ENCODE measurements at regions not wholly inside any gene's neighbourhood (a gene's known extent, or its start where the extent isn't known, plus 50 kb on each side); places are given as distances from the start of the nearest gene placed in this dataset.

GRCh38 chr6:94269256-94269655 lies 849.9 kb upstream of the EPHA7 start:
- Mint-ChIP-seq H3K27me3 (no peaks in the 10 kb centered on the region), H3K36me3 (no peaks in the 10 kb centered on the region), H3K4me3 (no peak overlapping the region), H3K4me1 (no peaks in the 10 kb centered on the region), H3K9me3 (ENCODE audit: low read depth) (peaks cover 9% of the 10 kb centered on the region), H3K27ac (no peak overlapping the region)
- ATAC-seq (no peak), DNase-seq (no peak)
- CTCF ChIA-PET: no interaction called here

GRCh38 chr6:94260765-94261164 lies 841.4 kb upstream of the EPHA7 start:
- H3K27ac Mint-ChIP-seq: no peak overlapping the region
- H3K9me3 Mint-ChIP-seq (ENCODE audit: low read depth): peaks cover 6% of the 10 kb centered on the region
- CTCF ChIA-PET: no interaction called here
- H3K4me1 Mint-ChIP-seq: no peaks in the 10 kb centered on the region
- no peaks in the 10 kb centered on the region for H3K27me3 Mint-ChIP-seq
- no peak overlapping the region for H3K4me3 Mint-ChIP-seq
- DNase-seq (no peak), ATAC-seq (no peak)
- H3K36me3 Mint-ChIP-seq: no peaks in the 10 kb centered on the region

- Mint-ChIP-seq H3K4me3 (no peak overlapping the region), H3K36me3 (no peaks in the 10 kb centered on the region)
Observed at GRCh38 chr6:94254689-94255088, 835.3 kb upstream of the EPHA7 start.

GRCh38 chr6:94251878-94252277 lies 832.5 kb upstream of the EPHA7 start:
- DNase-seq (no peak), ATAC-seq (no peak)
- H3K4me3 Mint-ChIP-seq: no peak overlapping the region
- no peaks in the 10 kb centered on the region for H3K27me3 Mint-ChIP-seq
- H3K36me3 Mint-ChIP-seq: no peaks in the 10 kb centered on the region
- CTCF ChIA-PET: no interaction called here
- H3K27ac Mint-ChIP-seq: no peak overlapping the region
- H3K9me3 Mint-ChIP-seq (ENCODE audit: low read depth): no peaks in the 10 kb centered on the region
- H3K4me1 Mint-ChIP-seq: no peaks in the 10 kb centered on the region

More at GRCh38 chr6:94254689-94255088, 835.3 kb upstream of the EPHA7 start:
- Mint-ChIP-seq H3K27me3 (no peaks in the 10 kb centered on the region), H3K4me1 (no peaks in the 10 kb centered on the region), H3K9me3 (ENCODE audit: low read depth) (no peaks in the 10 kb centered on the region), H3K27ac (no peak overlapping the region)
- DNase-seq (no peak), ATAC-seq (no peak)
- CTCF ChIA-PET: no interaction called here

- DNase-seq (no peak), ATAC-seq (no peak)
- Mint-ChIP-seq H3K27me3 (no peaks in the 10 kb centered on the region), H3K27ac (no peak overlapping the region), H3K4me3 (no peak overlapping the region), H3K36me3 (no peaks in the 10 kb centered on the region), H3K4me1 (no peaks in the 10 kb centered on the region), H3K9me3 (ENCODE audit: low read depth) (peaks cover 2% of the 10 kb centered on the region)
- CTCF ChIA-PET: no interaction called here
Observed at GRCh38 chr6:94245395-94245794, 826.0 kb upstream of the EPHA7 start.

GRCh38 chr6:94238868-94239267 lies 819.5 kb upstream of the EPHA7 start:
- Mint-ChIP-seq H3K4me1 (no peaks in the 10 kb centered on the region), H3K9me3 (ENCODE audit: low read depth) (peaks cover 2% of the 10 kb centered on the region), H3K4me3 (no peak overlapping the region), H3K27me3 (no peaks in the 10 kb centered on the region), H3K36me3 (no peaks in the 10 kb centered on the region), H3K27ac (no peak overlapping the region)
- no peak for DNase-seq
- no peak for ATAC-seq
- CTCF ChIA-PET: no interaction called here

GRCh38 chr6:94227741-94228140 lies 808.4 kb upstream of the EPHA7 start:
- Mint-ChIP-seq H3K4me1 (no peaks in the 10 kb centered on the region), H3K27ac (no peak overlapping the region), H3K27me3 (no peaks in the 10 kb centered on the region), H3K9me3 (ENCODE audit: low read depth) (no peaks in the 10 kb centered on the region), H3K4me3 (no peak overlapping the region), H3K36me3 (no peaks in the 10 kb centered on the region)
- CTCF ChIA-PET: no interaction called here
- ATAC-seq (no peak), DNase-seq (no peak)

- no peak for ATAC-seq
- CTCF ChIA-PET: no interaction called here
- Mint-ChIP-seq H3K27me3 (no peaks in the 10 kb centered on the region), H3K9me3 (ENCODE audit: low read depth) (no peaks in the 10 kb centered on the region), H3K4me1 (no peaks in the 10 kb centered on the region), H3K4me3 (no peak overlapping the region), H3K36me3 (no peaks in the 10 kb centered on the region), H3K27ac (no peak overlapping the region)
- DNase-seq: no peak
Observed at GRCh38 chr6:94217836-94218235, 798.5 kb upstream of the EPHA7 start.

- H3K4me3 Mint-ChIP-seq: no peak overlapping the region
- H3K4me1 Mint-ChIP-seq: no peaks in the 10 kb centered on the region
- CTCF ChIA-PET: no interaction called here
- no peaks in the 10 kb centered on the region for H3K27me3 Mint-ChIP-seq
- no peak for DNase-seq
- no peak overlapping the region for H3K27ac Mint-ChIP-seq
- ATAC-seq: no peak
- no peaks in the 10 kb centered on the region for H3K9me3 Mint-ChIP-seq (ENCODE audit: low read depth)
- H3K36me3 Mint-ChIP-seq: no peaks in the 10 kb centered on the region
Observed at GRCh38 chr6:94215552-94215951, 796.2 kb upstream of the EPHA7 start.

- ATAC-seq (no peak), DNase-seq (no peak)
- Mint-ChIP-seq H3K27ac (no peak overlapping the region), H3K4me1 (no peaks in the 10 kb centered on the region), H3K9me3 (ENCODE audit: low read depth) (no peaks in the 10 kb centered on the region), H3K4me3 (no peak overlapping the region), H3K27me3 (no peaks in the 10 kb centered on the region), H3K36me3 (no peaks in the 10 kb centered on the region)
- CTCF ChIA-PET: no interaction called here
Observed at GRCh38 chr6:94213226-94213625, 793.9 kb upstream of the EPHA7 start.

GRCh38 chr6:94196891-94197290 lies 777.5 kb upstream of the EPHA7 start:
- CTCF ChIA-PET: no interaction called here
- Mint-ChIP-seq H3K4me1 (no peaks in the 10 kb centered on the region), H3K36me3 (no peaks in the 10 kb centered on the region), H3K9me3 (ENCODE audit: low read depth) (peaks cover 4% of the 10 kb centered on the region), H3K27me3 (no peaks in the 10 kb centered on the region), H3K4me3 (no peak overlapping the region), H3K27ac (no peak overlapping the region)
- DNase-seq: no peak
- no peak for ATAC-seq

- CTCF ChIA-PET: no interaction called here
- DNase-seq: no peak
- Mint-ChIP-seq H3K4me1 (no peaks in the 10 kb centered on the region), H3K4me3 (no peak overlapping the region), H3K36me3 (no peaks in the 10 kb centered on the region), H3K27me3 (no peaks in the 10 kb centered on the region), H3K9me3 (ENCODE audit: low read depth) (peaks cover 4% of the 10 kb centered on the region), H3K27ac (no peak overlapping the region)
- ATAC-seq: no peak
Observed at GRCh38 chr6:94190030-94190429, 770.7 kb upstream of the EPHA7 start.

GRCh38 chr6:94184666-94185464 lies 765.5 kb upstream of the EPHA7 start:
- CTCF ChIA-PET: no interaction called here
- no peaks in the 10 kb centered on the region for H3K27me3 Mint-ChIP-seq
- DNase-seq (no peak), ATAC-seq (no peak)
- no peaks in the 10 kb centered on the region for H3K4me1 Mint-ChIP-seq
- no peak overlapping the region for H3K4me3 Mint-ChIP-seq
- no peak overlapping the region for H3K27ac Mint-ChIP-seq
- peaks cover 9% of the 10 kb centered on the region for H3K9me3 Mint-ChIP-seq (ENCODE audit: low read depth)
- H3K36me3 Mint-ChIP-seq: no peaks in the 10 kb centered on the region

GRCh38 chr6:94177429-94177828 lies 758.1 kb upstream of the EPHA7 start:
- ATAC-seq: no peak
- CTCF ChIA-PET: no interaction called here
- H3K9me3 Mint-ChIP-seq (ENCODE audit: low read depth): peaks cover 4% of the 10 kb centered on the region
- H3K4me3 Mint-ChIP-seq: no peak overlapping the region
- H3K4me1 Mint-ChIP-seq: no peaks in the 10 kb centered on the region
- H3K36me3 Mint-ChIP-seq: no peaks in the 10 kb centered on the region
- no peaks in the 10 kb centered on the region for H3K27me3 Mint-ChIP-seq
- no peak overlapping the region for H3K27ac Mint-ChIP-seq
- DNase-seq: no peak

- Mint-ChIP-seq H3K4me1 (no peaks in the 10 kb centered on the region), H3K27ac (no peak overlapping the region), H3K27me3 (no peaks in the 10 kb centered on the region), H3K36me3 (no peaks in the 10 kb centered on the region), H3K4me3 (no peak overlapping the region), H3K9me3 (ENCODE audit: low read depth) (peaks cover 13% of the 10 kb centered on the region)
- ATAC-seq (no peak), DNase-seq (no peak)
- CTCF ChIA-PET: no interaction called here
Observed at GRCh38 chr6:94175465-94175864, 756.1 kb upstream of the EPHA7 start.
